Body of pancreas (tissue), 4 donors: ENCODE measurements at regions not wholly inside any gene's neighbourhood (a gene's known extent, or its start where the extent isn't known, plus 50 kb on each side); places are given as distances from the start of the nearest gene placed in this dataset.

ENCODE experiments used
- POLR2A ChIP-seq, 3 donors: fragments of 450-650 bp; IDR thresholded peaks; one replicate each; pipeline ENCODE4 v1.6.1; 2016; ENCODE audit warnings: antibody characterized with exemption in 3 of 3, mild to moderate bottlenecking in 2 of 3
- TF ChIP-seq, protein P1 (sequence below), 7 experiments: fragments of 450-650 bp in 4 of 7; fragments of 200-600 bp in 3 of 7; sonication (generic) in 3 of 7; IDR thresholded peaks; one replicate each; pipeline ENCODE4 v1.5.1; 2016 to 2019; ENCODE audit warnings: antibody characterized with exemption in 7 of 7

DNA sequence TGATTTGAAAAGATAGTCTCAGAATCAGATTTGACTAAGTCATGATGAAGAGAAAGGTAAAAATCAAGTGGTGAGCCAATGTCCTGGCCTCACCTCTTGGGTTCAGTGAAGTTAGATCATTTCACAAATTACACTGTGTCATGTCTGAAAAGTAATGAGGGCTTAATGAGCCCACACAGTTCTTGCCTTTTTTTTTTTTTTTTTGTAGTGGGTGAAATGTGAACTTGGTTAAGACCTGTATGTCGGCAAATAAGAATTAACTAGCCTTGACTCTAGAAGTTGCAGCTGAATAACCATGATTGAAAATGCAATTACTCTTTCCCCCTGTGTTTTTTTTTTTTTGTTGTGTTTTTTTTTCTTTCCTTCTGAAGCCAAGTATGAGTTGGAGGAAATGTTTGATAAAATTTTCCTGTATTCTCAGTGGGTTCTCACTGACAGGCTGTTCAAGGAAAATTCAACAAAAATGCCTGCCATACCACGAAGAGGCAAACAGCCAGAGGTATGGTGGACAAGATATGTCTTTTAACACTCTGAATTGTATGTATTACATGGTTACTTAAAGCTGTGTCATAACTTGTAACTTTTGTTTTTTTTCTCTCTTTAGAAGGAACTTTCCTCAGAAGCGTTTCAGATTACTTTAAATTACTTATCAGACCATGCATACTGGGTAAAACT is 135.2 kb upstream of the MLIP start:
- TF ChIP-seq, protein P1, sequence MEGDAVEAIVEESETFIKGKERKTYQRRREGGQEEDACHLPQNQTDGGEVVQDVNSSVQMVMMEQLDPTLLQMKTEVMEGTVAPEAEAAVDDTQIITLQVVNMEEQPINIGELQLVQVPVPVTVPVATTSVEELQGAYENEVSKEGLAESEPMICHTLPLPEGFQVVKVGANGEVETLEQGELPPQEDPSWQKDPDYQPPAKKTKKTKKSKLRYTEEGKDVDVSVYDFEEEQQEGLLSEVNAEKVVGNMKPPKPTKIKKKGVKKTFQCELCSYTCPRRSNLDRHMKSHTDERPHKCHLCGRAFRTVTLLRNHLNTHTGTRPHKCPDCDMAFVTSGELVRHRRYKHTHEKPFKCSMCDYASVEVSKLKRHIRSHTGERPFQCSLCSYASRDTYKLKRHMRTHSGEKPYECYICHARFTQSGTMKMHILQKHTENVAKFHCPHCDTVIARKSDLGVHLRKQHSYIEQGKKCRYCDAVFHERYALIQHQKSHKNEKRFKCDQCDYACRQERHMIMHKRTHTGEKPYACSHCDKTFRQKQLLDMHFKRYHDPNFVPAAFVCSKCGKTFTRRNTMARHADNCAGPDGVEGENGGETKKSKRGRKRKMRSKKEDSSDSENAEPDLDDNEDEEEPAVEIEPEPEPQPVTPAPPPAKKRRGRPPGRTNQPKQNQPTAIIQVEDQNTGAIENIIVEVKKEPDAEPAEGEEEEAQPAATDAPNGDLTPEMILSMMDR (IDR thresholded peaks at IDR 0.05), result no peak
- no peak for TF ChIP-seq POLR2A (IDR thresholded peaks at IDR 0.05)
